ENCODE measurements at regions not wholly inside any gene's neighbourhood (a gene's known extent, or its start where the extent isn't known, plus 50 kb on each side); places are given as distances from the start of the nearest gene placed in this dataset.
A peak's percentile ranks its signal among the peaks of the same experiment; 100 is the strongest.

DNA sequence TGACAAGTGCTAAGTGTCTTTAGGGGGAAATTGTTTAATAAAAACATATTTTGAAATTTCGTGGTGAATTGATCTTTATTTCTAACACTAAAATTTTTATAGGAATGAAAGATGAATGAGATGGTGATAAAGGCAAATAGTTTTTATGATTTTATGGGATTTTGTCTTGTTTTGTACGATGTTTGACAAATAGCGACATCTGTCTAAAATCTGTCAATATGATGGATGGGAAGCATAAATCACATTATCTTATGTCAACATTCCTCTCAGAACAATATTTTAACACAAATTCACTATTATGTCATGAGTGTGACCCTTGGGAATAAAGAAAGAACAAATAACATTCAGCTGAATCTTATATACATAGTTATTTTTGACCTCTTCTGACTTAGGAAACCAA, 852.0 kb upstream of the CDH6 start:
- no peaks in the 10 kb centered on the region for H3K36me3 ChIP-seq (replicated peaks; ENCODE audit: low read depth, low read length)
- no peak overlapping the region for H3K27ac ChIP-seq (ENCODE audit: low read length)
- H3K4me3 ChIP-seq (ENCODE audit: low read length), result no peak overlapping the region
- H2AFZ ChIP-seq (ENCODE audit: low read depth, low read length), result no peak overlapping the region
- no peaks in the 10 kb centered on the region for H4K20me1 ChIP-seq (ENCODE audit: insufficient read depth, low read length)
- H3K79me2 ChIP-seq (ENCODE audit: low read length), result no peaks in the 10 kb centered on the region
- no peak overlapping the region for H3K4me2 ChIP-seq (ENCODE audit: low read length)
- H3K9ac ChIP-seq (ENCODE audit: low read length), result no peak overlapping the region
- H3K27me3 ChIP-seq (ENCODE audit: low read depth, low read length), result no peaks in the 10 kb centered on the region
- H3K4me1 ChIP-seq (ENCODE audit: low read length), result peaks cover 11% of the 10 kb centered on the region; the same call in 1 of the 2 replicates
- TF ChIP-seq, protein P1, sequence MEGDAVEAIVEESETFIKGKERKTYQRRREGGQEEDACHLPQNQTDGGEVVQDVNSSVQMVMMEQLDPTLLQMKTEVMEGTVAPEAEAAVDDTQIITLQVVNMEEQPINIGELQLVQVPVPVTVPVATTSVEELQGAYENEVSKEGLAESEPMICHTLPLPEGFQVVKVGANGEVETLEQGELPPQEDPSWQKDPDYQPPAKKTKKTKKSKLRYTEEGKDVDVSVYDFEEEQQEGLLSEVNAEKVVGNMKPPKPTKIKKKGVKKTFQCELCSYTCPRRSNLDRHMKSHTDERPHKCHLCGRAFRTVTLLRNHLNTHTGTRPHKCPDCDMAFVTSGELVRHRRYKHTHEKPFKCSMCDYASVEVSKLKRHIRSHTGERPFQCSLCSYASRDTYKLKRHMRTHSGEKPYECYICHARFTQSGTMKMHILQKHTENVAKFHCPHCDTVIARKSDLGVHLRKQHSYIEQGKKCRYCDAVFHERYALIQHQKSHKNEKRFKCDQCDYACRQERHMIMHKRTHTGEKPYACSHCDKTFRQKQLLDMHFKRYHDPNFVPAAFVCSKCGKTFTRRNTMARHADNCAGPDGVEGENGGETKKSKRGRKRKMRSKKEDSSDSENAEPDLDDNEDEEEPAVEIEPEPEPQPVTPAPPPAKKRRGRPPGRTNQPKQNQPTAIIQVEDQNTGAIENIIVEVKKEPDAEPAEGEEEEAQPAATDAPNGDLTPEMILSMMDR (IDR thresholded peaks at IDR 0.05; ENCODE audit: low read depth, low read length), result no peak
- TF ChIP-seq EZH2phosphoT487 (IDR thresholded peaks at IDR 0.05; ENCODE audit: low read depth), result no peak
- no peaks in the 10 kb centered on the region for H3K9me3 ChIP-seq (ENCODE audit: insufficient read depth, low read length)

DNA sequence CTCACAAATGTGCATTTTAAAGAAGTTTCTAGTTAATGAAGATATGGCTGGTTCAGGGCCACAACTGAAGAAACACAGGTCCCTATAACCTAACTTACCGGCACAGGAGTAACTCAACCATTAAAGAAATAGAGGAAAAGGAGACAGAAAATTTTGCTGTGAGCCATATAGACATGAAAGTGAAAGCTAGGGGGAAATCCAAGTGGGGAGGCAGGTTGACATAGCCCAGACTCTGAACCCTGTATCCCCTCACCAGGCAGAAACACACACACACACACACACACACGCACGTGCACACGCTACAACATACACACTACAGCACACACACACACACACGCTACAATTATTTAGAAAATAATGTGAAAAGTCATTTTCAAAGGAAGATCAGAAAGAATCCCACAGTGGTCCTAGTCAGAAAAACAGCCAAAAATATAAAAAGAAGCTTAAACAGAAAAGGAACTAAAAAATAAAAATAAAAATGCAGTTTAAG, 856.4 kb upstream of the CDH6 start:
- peak overlapping the region; percentile 66 for H3K4me2 ChIP-seq (ENCODE audit: low read length)
- no peak for TF ChIP-seq EZH2phosphoT487 (IDR thresholded peaks at IDR 0.05; ENCODE audit: low read depth)
- TF ChIP-seq, protein P1 (IDR thresholded peaks at IDR 0.05; ENCODE audit: low read depth, low read length), result no peak
- H3K4me1 ChIP-seq (ENCODE audit: low read length), result peaks cover 18% of the 10 kb centered on the region; the same call in 1 of the 2 replicates
- H3K9ac ChIP-seq (ENCODE audit: low read length), result peak overlapping the region; percentile 25
- H3K9me3 ChIP-seq (ENCODE audit: insufficient read depth, low read length), result no peaks in the 10 kb centered on the region
- H3K79me2 ChIP-seq (ENCODE audit: low read length), result no peaks in the 10 kb centered on the region
- no peaks in the 10 kb centered on the region for H3K27me3 ChIP-seq (ENCODE audit: low read depth, low read length)
- no peaks in the 10 kb centered on the region for H4K20me1 ChIP-seq (ENCODE audit: insufficient read depth, low read length)
- peak overlapping the region; percentile 48; the same call in 1 of the 2 replicates for H3K27ac ChIP-seq (ENCODE audit: low read length)
- H3K4me3 ChIP-seq (ENCODE audit: low read length), result peak overlapping the region; percentile 58
- H3K36me3 ChIP-seq (replicated peaks; ENCODE audit: low read depth, low read length), result no peaks in the 10 kb centered on the region
- H2AFZ ChIP-seq (ENCODE audit: low read depth, low read length), result peak overlapping the region; percentile 64

DNA sequence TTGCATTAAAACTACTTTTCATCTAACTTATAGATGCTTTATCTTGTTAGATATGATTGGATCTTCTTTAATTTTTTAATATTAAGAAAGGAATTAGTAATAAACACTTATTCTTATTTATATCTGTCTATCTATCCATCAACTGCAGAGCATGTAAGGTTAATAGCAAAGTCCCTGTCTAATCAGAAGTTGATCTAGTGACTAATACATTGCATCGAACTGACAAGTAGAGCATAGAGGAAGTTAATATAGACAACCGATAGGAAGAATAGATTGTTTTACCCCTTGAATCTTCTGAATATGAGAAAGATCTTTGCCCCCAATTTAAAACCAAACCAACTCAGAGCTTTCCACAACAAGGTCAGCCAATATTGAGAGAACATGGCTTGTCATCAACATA, 862.0 kb upstream of the CDH6 start:
- TF ChIP-seq, protein P1 (IDR thresholded peaks at IDR 0.05; ENCODE audit: low read depth, low read length), result no peak
- no peak for TF ChIP-seq EZH2phosphoT487 (IDR thresholded peaks at IDR 0.05; ENCODE audit: low read depth)
- Histone ChIP-seq H3K9ac (ENCODE audit: low read length) (no peak overlapping the region), H3K27ac (ENCODE audit: low read length) (no peak overlapping the region), H3K4me2 (ENCODE audit: low read length) (no peak overlapping the region), H3K27me3 (ENCODE audit: low read depth, low read length) (no peaks in the 10 kb centered on the region), H3K79me2 (ENCODE audit: low read length) (no peaks in the 10 kb centered on the region), H4K20me1 (ENCODE audit: insufficient read depth, low read length) (no peaks in the 10 kb centered on the region), H3K9me3 (ENCODE audit: insufficient read depth, low read length) (no peaks in the 10 kb centered on the region), H3K36me3 (replicated peaks; ENCODE audit: low read depth, low read length) (no peaks in the 10 kb centered on the region), H3K4me3 (ENCODE audit: low read length) (no peak overlapping the region), H2AFZ (ENCODE audit: low read depth, low read length) (no peak overlapping the region), H3K4me1 (ENCODE audit: low read length) (peaks cover 8% of the 10 kb centered on the region; the same call in 1 of the 2 replicates)

DNA sequence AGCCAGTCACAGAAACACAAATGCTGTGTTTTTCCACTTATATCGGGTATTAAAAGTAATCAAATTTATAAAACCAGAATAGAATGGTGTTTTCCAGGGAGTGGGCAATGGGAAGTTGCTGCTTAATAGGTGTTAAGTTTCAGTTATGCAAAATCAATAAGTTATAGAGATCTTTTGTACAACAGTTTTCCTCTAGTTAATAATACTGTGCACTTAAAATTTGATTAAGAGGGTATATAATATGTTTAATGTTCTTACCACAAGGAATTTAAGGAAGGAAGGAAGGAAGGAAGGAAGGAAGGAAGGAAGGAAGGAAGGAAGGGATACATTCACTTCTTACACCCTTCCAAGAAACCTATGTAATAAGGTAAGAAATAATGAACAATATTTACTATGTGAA, 867.7 kb upstream of the CDH6 start:
- Histone ChIP-seq H3K9me3 (ENCODE audit: insufficient read depth, low read length) (no peaks in the 10 kb centered on the region), H3K27ac (ENCODE audit: low read length) (no peak overlapping the region), H3K27me3 (ENCODE audit: low read depth, low read length) (no peaks in the 10 kb centered on the region), H3K4me1 (ENCODE audit: low read length) (no peaks in the 10 kb centered on the region), H3K4me3 (ENCODE audit: low read length) (no peak overlapping the region), H3K36me3 (replicated peaks; ENCODE audit: low read depth, low read length) (no peaks in the 10 kb centered on the region), H3K9ac (ENCODE audit: low read length) (no peak overlapping the region), H2AFZ (ENCODE audit: low read depth, low read length) (no peak overlapping the region), H3K4me2 (ENCODE audit: low read length) (no peak overlapping the region), H4K20me1 (ENCODE audit: insufficient read depth, low read length) (no peaks in the 10 kb centered on the region), H3K79me2 (ENCODE audit: low read length) (no peaks in the 10 kb centered on the region)
- TF ChIP-seq EZH2phosphoT487 (IDR thresholded peaks at IDR 0.05; ENCODE audit: low read depth), result no peak
- TF ChIP-seq, protein P1 (IDR thresholded peaks at IDR 0.05; ENCODE audit: low read depth, low read length), result no peak

Measured in OCI-LY3 (cell line).